ENCODE measurements at regions not wholly inside any gene's neighbourhood (a gene's known extent, or its start where the extent isn't known, plus 50 kb on each side); places are given as distances from the start of the nearest gene placed in this dataset.

DNA sequence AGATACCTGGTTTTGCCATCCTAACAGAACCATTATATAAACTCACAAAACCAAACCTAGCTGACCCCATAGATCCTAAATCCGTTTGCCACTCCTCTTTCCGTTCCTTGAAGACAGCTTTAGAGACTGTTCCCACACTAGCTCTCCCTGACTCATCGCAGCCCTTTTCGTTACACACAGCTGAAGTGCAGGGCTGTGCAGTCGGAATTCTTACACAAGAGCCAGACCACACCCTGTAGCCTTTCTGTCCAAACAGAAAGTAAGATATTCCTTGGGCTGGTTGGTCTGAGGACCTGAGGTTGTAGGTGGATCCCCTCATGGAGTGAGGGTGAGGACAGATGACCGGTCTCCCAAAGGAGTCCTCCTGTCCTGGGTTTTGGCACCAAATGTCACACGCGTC lies 56.7 kb upstream of the NAA35 start:
- no peak for DNase-seq

- no peak for DNase-seq
Measured at GRCh38 chr9:85890962-85891361, 50.0 kb upstream of the NAA35 start.

Data from GDM1 (cell line).